LHCN-M2 (cell line): ENCODE measurements at regions not wholly inside any gene's neighbourhood (a gene's known extent, or its start where the extent isn't known, plus 50 kb on each side); places are given as distances from the start of the nearest gene placed in this dataset.
"Not testable (repeated sequence)": the region's sequence is repeated elsewhere in the genome, so short reads cannot be mapped to it uniquely, and the experiment has no call there.

Source experiments
- DNase-seq: peaks from one replicate; pipeline ENCODE4 v3.0.0-alpha.2; 2012; ENCODE audit warnings: low read depth

DNA sequence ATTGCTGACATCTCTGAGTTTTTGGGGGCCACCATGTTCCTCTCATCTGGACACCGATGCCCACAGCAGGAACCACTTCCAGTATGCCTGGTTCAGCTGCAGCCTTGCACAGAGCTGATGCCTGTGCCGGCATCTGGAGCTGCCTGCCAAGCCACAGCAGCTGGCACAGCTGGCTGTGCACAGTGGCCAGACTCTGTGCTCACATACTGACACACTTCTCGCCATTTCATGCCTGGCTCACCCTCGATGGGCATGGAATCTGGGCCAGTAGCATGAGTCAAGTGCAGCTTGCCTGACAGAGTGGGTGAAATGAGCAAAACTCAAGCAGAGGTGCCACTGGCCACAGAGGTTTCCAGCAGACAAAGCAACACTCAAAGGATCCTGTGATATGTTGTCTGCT lies 863.4 kb downstream of the DNAH5 start:
- no peak for DNase-seq

- not testable (repeated sequence) for DNase-seq
Measured at GRCh38 chr5:13072936-13073335, 871.6 kb downstream of the DNAH5 start.

- DNase-seq, result no peak
Measured at GRCh38 chr5:13063088-13063487, 881.4 kb downstream of the DNAH5 start.

GRCh38 chr5:13045897-13046551 lies 898.5 kb downstream of the DNAH5 start:
- DNase-seq, result no peak

- no peak for DNase-seq
Measured at GRCh38 chr5:13034061-13034460, 910.4 kb downstream of the DNAH5 start.

DNA sequence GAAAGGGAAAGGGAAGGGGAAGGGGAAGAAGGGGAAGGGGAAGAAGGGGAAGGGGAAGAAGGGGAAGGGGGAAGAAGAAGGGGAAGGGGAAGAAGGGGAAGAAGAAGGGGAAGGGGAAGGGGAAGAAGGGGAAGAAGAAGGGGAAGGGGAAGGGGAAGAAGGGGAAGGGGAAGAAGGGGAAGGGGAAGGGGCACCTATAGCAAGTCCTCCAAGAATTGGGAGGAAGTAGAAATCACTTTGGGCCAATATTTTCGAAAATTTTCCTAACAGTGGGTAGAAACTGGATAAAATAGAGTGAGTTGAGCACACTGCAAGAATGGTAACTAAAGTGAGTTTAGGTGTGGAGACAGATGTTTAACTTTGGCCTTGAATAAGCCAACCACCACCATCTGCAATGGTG lies 915.3 kb downstream of the DNAH5 start:
- no peak for DNase-seq

DNA sequence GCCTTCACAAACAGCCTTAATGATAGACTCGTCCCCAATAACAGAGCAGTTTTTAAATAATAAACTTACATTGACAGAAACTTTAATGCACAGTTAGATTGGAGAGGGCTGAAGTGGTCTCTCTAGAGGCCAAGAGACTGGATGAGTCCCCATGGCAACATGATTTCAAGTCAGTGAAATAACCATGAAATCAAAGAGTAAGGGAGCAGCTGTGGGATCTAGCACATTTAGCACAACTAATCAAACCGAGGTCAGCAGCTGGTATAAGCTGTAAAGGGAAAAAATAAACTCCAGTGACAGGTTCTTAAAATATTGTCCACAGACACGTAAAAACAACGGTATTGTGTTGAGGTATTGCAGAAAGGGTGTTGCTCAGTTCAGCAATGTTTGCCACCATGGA lies 916.6 kb downstream of the DNAH5 start:
- DNase-seq, result no peak

GRCh38 chr5:13019729-13020128 lies 924.8 kb downstream of the DNAH5 start:
- no peak for DNase-seq

GRCh38 chr5:13003457-13003856 lies 941.0 kb downstream of the DNAH5 start:
- no peak for DNase-seq

DNA sequence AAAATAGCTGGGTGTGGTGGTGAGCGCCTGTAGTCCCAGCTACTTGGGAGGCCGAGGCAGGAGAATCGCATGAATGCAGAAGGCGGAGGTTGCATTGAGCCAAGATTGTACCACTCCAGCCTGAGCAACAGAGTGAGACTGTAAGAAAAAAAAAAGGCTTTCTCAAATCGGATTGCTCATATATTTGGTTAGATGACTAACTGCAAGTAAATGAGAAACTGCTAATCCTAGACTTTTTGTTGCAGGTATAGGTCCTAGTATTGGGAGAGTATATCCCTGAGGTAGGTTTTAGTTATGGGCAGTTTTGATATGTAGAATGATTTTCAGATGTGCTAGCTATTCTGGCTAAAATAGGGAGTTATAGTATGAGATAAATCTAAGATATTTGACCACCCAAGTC lies 944.8 kb downstream of the DNAH5 start:
- no peak for DNase-seq

DNA sequence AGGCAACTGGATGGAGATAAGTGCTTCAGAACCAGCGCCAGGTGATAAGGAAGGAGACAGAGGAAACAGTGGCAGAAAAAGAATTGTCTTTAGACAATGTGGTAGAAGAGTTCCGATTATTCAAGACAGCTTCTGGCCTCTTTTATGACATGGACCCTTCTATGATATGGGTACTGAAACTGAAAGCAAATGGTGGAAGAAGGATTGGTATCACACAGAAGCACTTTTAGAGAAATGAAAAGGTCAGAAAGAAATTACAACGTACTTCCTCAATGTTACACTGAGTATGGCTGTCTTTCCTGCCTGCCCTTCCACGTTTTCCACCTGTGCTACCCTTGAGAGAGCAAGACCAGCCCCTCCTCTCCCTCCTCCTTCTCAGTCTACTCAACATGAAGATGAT lies 959.3 kb downstream of the DNAH5 start:
- DNase-seq, result no peak

- DNase-seq, result no peak
Measured at GRCh38 chr5:12974856-12975255, 969.6 kb downstream of the DNAH5 start.

GRCh38 chr5:12965804-12966203 lies 978.7 kb downstream of the DNAH5 start:
- no peak for DNase-seq

GRCh38 chr5:12959713-12960112 lies 984.8 kb downstream of the DNAH5 start:
- no peak for DNase-seq

- DNase-seq, result no peak
Measured at GRCh38 chr5:12952409-12952808, 992.1 kb downstream of the DNAH5 start.

DNA sequence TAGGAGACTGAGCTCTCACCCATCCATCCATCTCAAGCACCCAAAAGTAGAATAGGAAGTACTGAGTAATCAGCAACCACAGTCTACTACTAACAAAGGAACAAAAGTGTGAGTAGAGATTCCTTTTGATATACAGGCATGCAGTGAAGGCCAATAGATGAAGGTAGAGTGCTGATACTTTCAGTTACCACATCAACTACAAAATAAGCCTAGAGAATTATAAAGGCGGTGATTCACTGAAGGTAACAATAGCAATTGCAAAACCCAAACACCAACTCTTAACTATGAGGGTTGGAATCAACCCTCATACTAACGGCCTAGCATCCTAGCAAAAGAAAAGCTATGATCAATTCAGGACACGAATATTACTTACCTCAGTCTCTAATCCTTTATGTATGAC lies 992.6 kb downstream of the DNAH5 start:
- DNase-seq, result no peak

GRCh38 chr5:12947379-12947778 lies 997.1 kb downstream of the DNAH5 start:
- DNase-seq, result no peak

GRCh38 chr5:12945477-12945876 lies 999.0 kb downstream of the DNAH5 start:
- not testable (repeated sequence) for DNase-seq

DNA sequence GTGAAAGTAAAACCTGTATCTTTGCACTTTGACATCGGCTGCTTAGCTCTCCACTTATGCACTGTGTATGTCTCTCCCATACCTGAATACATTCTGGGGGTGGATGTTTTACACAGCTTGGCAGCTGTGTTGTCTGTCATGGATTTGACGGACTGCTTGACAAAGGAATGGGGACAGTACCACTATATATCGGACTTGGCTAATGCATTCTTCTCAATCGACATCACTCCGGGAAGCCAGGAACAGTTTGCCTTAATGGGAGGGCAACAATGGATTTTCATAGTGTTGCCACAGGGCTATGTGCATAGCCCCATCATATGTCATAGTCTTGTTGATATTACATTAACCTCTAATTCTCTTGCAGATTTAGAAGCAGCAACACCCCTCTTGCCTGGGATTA lies 1008.3 kb downstream of the DNAH5 start:
- DNase-seq, result no peak

GRCh38 chr5:12934722-12935121 lies 1009.8 kb downstream of the DNAH5 start:
- DNase-seq, result no peak

DNA sequence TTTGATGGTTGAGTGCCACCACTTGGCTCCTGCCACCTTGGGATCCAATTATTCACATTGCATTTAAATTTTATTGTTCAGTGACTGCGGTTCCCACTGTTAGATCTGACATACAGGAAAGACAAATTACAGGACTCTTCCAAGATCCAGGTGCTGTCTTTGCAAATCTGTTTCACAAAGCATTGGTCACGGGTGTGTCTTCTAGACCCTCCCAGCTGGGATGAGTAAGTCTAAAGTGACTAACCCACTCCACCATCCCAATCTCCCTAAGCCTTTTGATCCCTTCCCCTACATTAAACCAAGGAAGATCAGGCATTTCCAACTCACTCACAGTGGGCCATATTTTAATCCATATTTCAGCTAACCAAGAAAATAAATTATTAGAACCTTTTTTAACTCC lies 1016.3 kb upstream of the CTNND2 start:
- no peak for DNase-seq

DNA sequence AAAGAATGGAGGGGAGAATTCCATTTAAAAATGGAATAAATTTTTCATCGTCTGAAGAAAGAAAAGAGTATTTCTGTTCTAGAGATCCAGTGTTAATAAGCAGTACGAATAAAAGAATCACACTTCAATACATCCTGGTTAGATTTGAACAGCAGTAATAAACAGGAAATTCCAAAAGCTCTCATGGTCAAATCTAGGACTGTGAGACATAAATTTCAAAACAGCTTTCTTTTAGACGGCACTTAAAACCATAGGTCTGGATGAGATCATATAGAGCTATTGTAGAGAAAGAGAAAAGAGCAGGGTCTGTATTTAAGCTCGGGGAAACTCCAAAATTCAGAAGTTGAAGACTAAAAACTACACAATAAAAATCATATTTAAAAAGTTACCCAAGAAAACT lies 1006.9 kb upstream of the CTNND2 start:
- no peak for DNase-seq

DNA sequence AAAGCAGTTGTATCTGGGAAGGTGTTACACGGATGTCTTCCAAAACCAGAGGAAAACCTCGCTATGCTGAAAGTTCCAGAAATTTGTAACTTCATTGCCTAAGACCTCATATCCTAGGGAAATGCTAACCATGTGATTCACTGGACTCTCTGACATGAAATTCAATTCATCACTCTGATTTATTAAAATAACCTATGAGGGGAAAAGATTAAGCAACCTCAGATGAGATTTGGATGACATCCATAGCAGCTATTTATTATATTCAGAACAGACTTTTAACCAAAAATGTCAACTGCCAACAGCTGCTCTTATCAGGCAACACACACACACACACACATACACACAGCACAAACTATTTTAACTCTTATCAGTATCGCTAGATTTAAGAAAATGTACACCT lies 1006.4 kb upstream of the CTNND2 start:
- no peak for DNase-seq

DNA sequence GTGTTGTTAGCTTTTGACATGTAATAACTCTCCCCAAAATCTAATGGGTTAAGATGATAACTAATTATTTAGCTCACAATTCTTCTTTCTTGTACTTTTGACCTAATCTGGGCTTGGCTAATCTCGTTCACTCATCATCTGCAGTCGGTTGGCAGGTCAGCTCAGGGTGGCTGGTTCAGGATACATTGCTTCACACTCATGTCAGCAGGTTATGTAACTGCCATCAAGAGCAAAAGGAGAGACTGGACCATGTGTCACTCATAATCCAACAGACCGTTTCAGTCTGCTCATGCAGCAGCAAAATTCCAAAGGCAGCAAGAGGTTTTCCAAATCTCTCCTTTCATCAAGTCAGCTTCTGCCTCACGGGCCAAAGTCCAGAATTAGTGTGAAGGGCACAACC lies 998.4 kb upstream of the CTNND2 start:
- no peak for DNase-seq
